ENCODE measurements at regions not wholly inside any gene's neighbourhood (a gene's known extent, or its start where the extent isn't known, plus 50 kb on each side); places are given as distances from the start of the nearest gene placed in this dataset.

- TF ChIP-seq ZFHX2 (tag by site-specific recombination; conservative IDR thresholded peaks at IDR 0.05) (no peak), ZNF549 (tag by site-specific recombination; IDR thresholded peaks at IDR 0.05) (no peak), ELK4 (IDR thresholded peaks at IDR 0.05; ENCODE audit: borderline replicate concordance, low read depth, low read length) (no peak), ZNF558 (tag by site-specific recombination; IDR thresholded peaks at IDR 0.05) (no peak), MYNN (tag by site-specific recombination; IDR thresholded peaks at IDR 0.05; ENCODE audit: borderline replicate concordance) (no peak), ZNF629 (tag by site-specific recombination; IDR thresholded peaks at IDR 0.05) (no peak)
Observed at GRCh38 chr9:10957878-10958277, 345.1 kb upstream of the PTPRD start.

All from HEK293 (cell line).